ENCODE measurements at regions not wholly inside any gene's neighbourhood (a gene's known extent, or its start where the extent isn't known, plus 50 kb on each side); places are given as distances from the start of the nearest gene placed in this dataset.

DNA sequence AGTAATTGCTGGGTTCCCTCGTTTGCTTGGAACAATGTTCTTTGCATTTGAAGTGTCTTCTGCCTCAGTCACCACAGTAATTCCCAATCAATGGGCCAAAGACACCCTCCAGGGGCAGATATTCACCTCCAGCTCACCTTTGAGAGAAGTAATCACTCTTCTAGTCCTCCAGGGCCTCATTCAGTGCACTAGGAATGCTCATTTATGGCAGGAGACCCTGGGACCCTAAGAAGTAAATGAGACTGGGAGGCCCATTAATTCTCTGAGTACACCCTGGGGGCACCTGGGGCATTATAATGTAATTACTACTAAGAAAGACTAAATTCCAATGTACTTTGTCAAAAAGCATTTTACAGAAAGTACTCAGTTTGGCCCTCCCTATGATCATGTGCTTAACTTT lies 158.2 kb upstream of the XYLT1 start:
- no peak for DNase-seq
- H3K9me3 ChIP-seq, result peaks cover 0 to 34% (median 22%) of the 10 kb centered on the region in 8 donors
- 29 to 47% (median 45%) methylated on average over 1 of the region's 1 CpG for WGBS, 5 donors
- no peaks in the 10 kb centered on the region for H3K4me1 ChIP-seq
- TF ChIP-seq POLR2A (IDR thresholded peaks at IDR 0.05), result no peak
- no peak overlapping the region for H3K27ac ChIP-seq
- H3K36me3 ChIP-seq, result no peaks in the 10 kb centered on the region
- no peak overlapping the region for H3K4me3 ChIP-seq
- peaks cover 0 to 38% (median 0%) of the 10 kb centered on the region in 7 donors for H3K27me3 ChIP-seq (replicated peaks in 1 of 7)
- intact Hi-C loops (cut with DNase I; ENCODE audit: low total_unique reads), result no loop called here

- intact Hi-C loops (cut with DNase I; ENCODE audit: low total_unique reads), result no loop called here
- H3K27me3 ChIP-seq (replicated peaks in 1 of 7), result peaks cover 0 to 13% (median 0%) of the 10 kb centered on the region in 7 donors
- TF ChIP-seq POLR2A (IDR thresholded peaks at IDR 0.05) (no peak), POLR2AphosphoS5 (IDR thresholded peaks at IDR 0.05) (no peak)
- TF ChIP-seq, protein P1, sequence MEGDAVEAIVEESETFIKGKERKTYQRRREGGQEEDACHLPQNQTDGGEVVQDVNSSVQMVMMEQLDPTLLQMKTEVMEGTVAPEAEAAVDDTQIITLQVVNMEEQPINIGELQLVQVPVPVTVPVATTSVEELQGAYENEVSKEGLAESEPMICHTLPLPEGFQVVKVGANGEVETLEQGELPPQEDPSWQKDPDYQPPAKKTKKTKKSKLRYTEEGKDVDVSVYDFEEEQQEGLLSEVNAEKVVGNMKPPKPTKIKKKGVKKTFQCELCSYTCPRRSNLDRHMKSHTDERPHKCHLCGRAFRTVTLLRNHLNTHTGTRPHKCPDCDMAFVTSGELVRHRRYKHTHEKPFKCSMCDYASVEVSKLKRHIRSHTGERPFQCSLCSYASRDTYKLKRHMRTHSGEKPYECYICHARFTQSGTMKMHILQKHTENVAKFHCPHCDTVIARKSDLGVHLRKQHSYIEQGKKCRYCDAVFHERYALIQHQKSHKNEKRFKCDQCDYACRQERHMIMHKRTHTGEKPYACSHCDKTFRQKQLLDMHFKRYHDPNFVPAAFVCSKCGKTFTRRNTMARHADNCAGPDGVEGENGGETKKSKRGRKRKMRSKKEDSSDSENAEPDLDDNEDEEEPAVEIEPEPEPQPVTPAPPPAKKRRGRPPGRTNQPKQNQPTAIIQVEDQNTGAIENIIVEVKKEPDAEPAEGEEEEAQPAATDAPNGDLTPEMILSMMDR (IDR thresholded peaks at IDR 0.05 in 8 of 11, conservative IDR thresholded peaks at IDR 0.05 in 3 of 11), result no peak
- H3K36me3 ChIP-seq, result no peaks in the 10 kb centered on the region
- H3K27ac ChIP-seq, result no peak overlapping the region
- DNase-seq, result no peak
- peaks cover 0 to 31% (median 20%) of the 10 kb centered on the region in 8 donors for H3K9me3 ChIP-seq
- 57 to 82% (median 78%) methylated on average over 3 of the region's 3 CpGs for WGBS, 5 donors
- no peaks in the 10 kb centered on the region for H3K4me1 ChIP-seq
- H3K4me3 ChIP-seq, result no peak overlapping the region
Measured at GRCh38 chr16:17622366-17622765, 151.6 kb upstream of the XYLT1 start.

GRCh38 chr16:17619261-17619660 lies 148.5 kb upstream of the XYLT1 start:
- Histone ChIP-seq H3K9me3 (peaks cover 0 to 3% (median 0%) of the 10 kb centered on the region in 8 donors), H3K27me3 (replicated peaks in 1 of 7) (peaks cover 0 to 7% (median 0%) of the 10 kb centered on the region in 7 donors), H3K36me3 (no peaks in the 10 kb centered on the region), H3K4me1 (no peaks in the 10 kb centered on the region), H3K27ac (no peak overlapping the region), H3K4me3 (no peak overlapping the region)
- TF ChIP-seq POLR2A (IDR thresholded peaks at IDR 0.05) (no peak), POLR2AphosphoS5 (IDR thresholded peaks at IDR 0.05) (no peak)
- TF ChIP-seq, protein P1 (IDR thresholded peaks at IDR 0.05 in 8 of 11, conservative IDR thresholded peaks at IDR 0.05 in 3 of 11), result no peak
- intact Hi-C loops (cut with DNase I; ENCODE audit: low total_unique reads), result no loop called here
- DNase-seq, result no peak
- WGBS, 5 donors, result 86 to 93% (median 92%) methylated on average over 8 of the region's 8 CpGs

DNA sequence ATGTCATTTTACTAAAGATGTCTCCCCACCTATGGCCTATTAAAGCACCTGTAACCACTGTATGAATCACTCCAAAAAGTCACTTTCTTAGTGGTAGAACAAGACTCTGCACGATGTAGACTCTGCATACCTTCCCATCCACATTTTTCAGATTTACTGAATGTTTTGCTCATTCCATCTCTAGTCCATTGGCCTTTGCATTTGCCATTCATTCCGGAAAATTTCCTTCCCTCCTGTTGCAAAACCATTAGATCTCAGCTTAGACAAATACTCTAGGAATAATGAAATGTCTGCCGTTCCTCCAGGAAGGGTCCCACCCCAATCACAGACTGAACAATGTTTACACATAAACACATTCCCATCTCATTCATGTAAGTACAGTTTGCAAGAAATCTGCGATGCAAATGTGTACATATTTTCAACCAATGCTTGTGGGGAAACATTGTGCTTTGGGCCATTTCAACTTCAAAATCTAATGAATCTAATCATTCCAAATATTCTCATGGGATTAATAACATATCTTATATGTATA lies 146.3 kb upstream of the XYLT1 start:
- TF ChIP-seq POLR2A (IDR thresholded peaks at IDR 0.05) (no peak), POLR2AphosphoS5 (IDR thresholded peaks at IDR 0.05) (no peak)
- TF ChIP-seq, protein P1 (IDR thresholded peaks at IDR 0.05 in 8 of 11, conservative IDR thresholded peaks at IDR 0.05 in 3 of 11), result no peak
- H3K4me3 ChIP-seq, result no peak overlapping the region
- intact Hi-C loops (cut with DNase I; ENCODE audit: low total_unique reads), result no loop called here
- H3K36me3 ChIP-seq, result no peaks in the 10 kb centered on the region
- DNase-seq, result no peak
- 81 to 95% (median 91%) methylated on average over 4 of the region's 4 CpGs for WGBS, 5 donors
- no peaks in the 10 kb centered on the region for H3K4me1 ChIP-seq
- H3K27ac ChIP-seq, result no peak overlapping the region
- no peaks in the 10 kb centered on the region for H3K9me3 ChIP-seq
- peaks cover 0 to 15% (median 0%) of the 10 kb centered on the region in 7 donors for H3K27me3 ChIP-seq (replicated peaks in 1 of 7)
